H9 (cell line): ENCODE measurements at regions not wholly inside any gene's neighbourhood (a gene's known extent, or its start where the extent isn't known, plus 50 kb on each side); places are given as distances from the start of the nearest gene placed in this dataset.

Source experiments
- DNase-seq: peaks from one replicate; pipeline ENCODE4 v3.0.0-alpha.2; 2017
- H2AFZ ChIP-seq: one replicate; pipeline ENCODE4 v1.6.1; 2013; ENCODE audit warnings: mild to moderate bottlenecking, low read length, control low read depth, moderate library complexity
- H2AK5ac ChIP-seq: 2 replicates; pipeline ENCODE4 v1.6.1; 2013; ENCODE audit warnings: low read length, control low read depth, mixed read lengths; ENCODE audit not compliant: insufficient read length
- H2BK120ac ChIP-seq: one replicate; pipeline ENCODE4 v1.6.1; 2013; ENCODE audit warnings: low read depth, mild to moderate bottlenecking, low read length, control low read depth, inconsistent platforms; ENCODE audit not compliant: poor library complexity, severe bottlenecking
- H2BK12ac ChIP-seq: 2 replicates; pipeline ENCODE4 v1.6.1; 2013; ENCODE audit warnings: low read length, control low read depth, mixed read lengths, low read depth; ENCODE audit not compliant: insufficient read length
- H2BK15ac ChIP-seq: 2 replicates; pipeline ENCODE4 v1.6.1; 2013; ENCODE audit warnings: low read depth, low read length, control low read depth
- H2BK20ac ChIP-seq: one replicate; pipeline ENCODE4 v1.6.1; 2013; ENCODE audit warnings: low read depth, mild to moderate bottlenecking, low read length, control low read depth, inconsistent platforms; ENCODE audit not compliant: poor library complexity, severe bottlenecking
- H2BK5ac ChIP-seq: 2 replicates; pipeline ENCODE4 v1.6.1; 2013; ENCODE audit warnings: low read length, control low read depth, mixed read lengths; ENCODE audit not compliant: insufficient read length
- H3K14ac ChIP-seq: 2 replicates; pipeline ENCODE4 v1.6.1; 2013; ENCODE audit warnings: low read length, control low read depth; ENCODE audit not compliant: insufficient read depth
- H3K18ac ChIP-seq: 2 replicates; pipeline ENCODE4 v1.6.1; 2013; ENCODE audit warnings: low read depth, mild to moderate bottlenecking, mixed read lengths, low read length, control low read depth; ENCODE audit not compliant: insufficient read length
- H3K23ac ChIP-seq: 2 replicates; pipeline ENCODE4 v1.6.1; 2013; ENCODE audit warnings: low read length, control low read depth, mixed read lengths, low read depth; ENCODE audit not compliant: insufficient read length
- H3K23me2 ChIP-seq: 2 replicates; pipeline ENCODE4 v1.6.1; 2013; ENCODE audit warnings: low read depth, mild to moderate bottlenecking, mixed read lengths, low read length, control low read depth; ENCODE audit not compliant: insufficient read length, poor library complexity, severe bottlenecking
- H3K27ac ChIP-seq: 2 replicates; pipeline ENCODE4 v1.5.1; 2013; ENCODE audit warnings: low read length, control low read depth, mixed read lengths, low read depth; ENCODE audit not compliant: insufficient read length
- H3K27me3 ChIP-seq: 2 replicates; pipeline ENCODE4 v1.6.1; 2013; ENCODE audit warnings: low read length, control low read depth, inconsistent platforms; ENCODE audit not compliant: insufficient read depth
- H3K4ac ChIP-seq: 2 replicates; pipeline ENCODE4 v1.6.1; 2013; ENCODE audit warnings: low read depth, mild to moderate bottlenecking, control low read depth, inconsistent platforms, low read length, moderate library complexity
- H3K4me1 ChIP-seq: 2 replicates; pipeline ENCODE4 v1.6.1; 2013; ENCODE audit warnings: low read length, control low read depth, inconsistent platforms; ENCODE audit not compliant: insufficient read depth
- H3K4me2 ChIP-seq: 2 replicates; pipeline ENCODE4 v1.6.1; 2013; ENCODE audit warnings: low read length, control low read depth, mixed read lengths; ENCODE audit not compliant: insufficient read length, insufficient read depth
- H3K56ac ChIP-seq: 2 replicates; pipeline ENCODE4 v1.6.1; 2013; ENCODE audit warnings: low read depth, mild to moderate bottlenecking, mixed read lengths, low read length, control low read depth; ENCODE audit not compliant: insufficient read length
- H3K79me1 ChIP-seq: 2 replicates; pipeline ENCODE4 v1.6.1; 2013; ENCODE audit warnings: low read depth, mild to moderate bottlenecking, moderate library complexity, low read length, control low read depth, inconsistent platforms; ENCODE audit not compliant: insufficient read depth, poor library complexity, severe bottlenecking
- H3K79me2 ChIP-seq: 2 replicates; pipeline ENCODE4 v1.6.1; 2013; ENCODE audit warnings: low read length, control low read depth, inconsistent platforms; ENCODE audit not compliant: insufficient read depth
- H3K9ac ChIP-seq: 2 replicates; pipeline ENCODE4 v1.6.1; 2013; ENCODE audit warnings: low read length, control low read depth, mixed read lengths; ENCODE audit not compliant: insufficient read length; ENCODE audit errors: extremely low read depth
- H3K9me3 ChIP-seq: one replicate; pipeline ENCODE4 v1.6.1; 2013; ENCODE audit warnings: low read depth, low read length, inconsistent platforms; ENCODE audit not compliant: control insufficient read depth
- H3T11ph ChIP-seq: one replicate; pipeline ENCODE4 v1.6.1; 2013; ENCODE audit warnings: mild to moderate bottlenecking, low read length, control low read depth, inconsistent platforms
- H4K20me1 ChIP-seq: one replicate; pipeline ENCODE4 v1.6.1; 2013; ENCODE audit not compliant: control insufficient read depth, insufficient read length, insufficient read depth
- H4K5ac ChIP-seq: 2 replicates; pipeline ENCODE4 v1.6.1; 2013; ENCODE audit warnings: low read depth, mild to moderate bottlenecking, mixed read lengths, low read length, control low read depth; ENCODE audit not compliant: insufficient read length
- H4K8ac ChIP-seq: replicated peaks from 2 replicates; pipeline ENCODE4 v1.6.1; 2013; ENCODE audit warnings: low read length, control low read depth, mixed read lengths, low read depth; ENCODE audit not compliant: insufficient read length
- H4K91ac ChIP-seq: 2 replicates; pipeline ENCODE4 v1.6.1; 2013; ENCODE audit warnings: low read depth, mild to moderate bottlenecking, moderate library complexity, mixed read lengths, low read length, control low read depth; ENCODE audit not compliant: insufficient read length
- H3K27ac Mint-ChIP-seq, 3 experiments: 2 replicates in 2 of 3; 3 replicates in 1 of 3; pipeline ENCODE4 v1.8.0; 2020 to 2021; ENCODE audit warnings: mixed read lengths in 3 of 3, mild to moderate bottlenecking in 1 of 3, moderate library complexity in 1 of 3
- H3K27me3 Mint-ChIP-seq: 2 replicates; pipeline ENCODE4 v1.8.0; 2021; ENCODE audit warnings: low read depth, mild to moderate bottlenecking, moderate library complexity, mixed read lengths
- H3K36me3 Mint-ChIP-seq, 3 experiments: 2 replicates in 2 of 3; 3 replicates in 1 of 3; pipeline ENCODE4 v1.8.0; 2020 to 2021; ENCODE audit warnings: low read depth in 3 of 3, mixed read lengths in 3 of 3; ENCODE audit not compliant: insufficient read depth in 1 of 3
- H3K4me1 Mint-ChIP-seq, 2 experiments: 2 replicates each; pipeline ENCODE4 v1.8.0; 2020; ENCODE audit warnings: mixed read lengths in 2 of 2
- H3K4me3 Mint-ChIP-seq, 2 experiments: 2 replicates in 1 of 2; 3 replicates in 1 of 2; pipeline ENCODE4 v1.8.0; 2020 to 2021; ENCODE audit warnings: mild to moderate bottlenecking in 2 of 2, mixed read lengths in 2 of 2, moderate library complexity in 1 of 2
- H3K9me3 Mint-ChIP-seq, 2 experiments: 2 replicates in 1 of 2; 3 replicates in 1 of 2; pipeline ENCODE4 v1.8.0; 2020; ENCODE audit warnings: mild to moderate bottlenecking in 2 of 2, mixed read lengths in 2 of 2, moderate library complexity in 1 of 2
- CTCF ChIP-seq: fragments of 200-600 bp; sonication (generic); conservative IDR thresholded peaks from 3 replicates; pipeline ENCODE4 v1.8.0; 2021; ENCODE audit warnings: antibody characterized with exemption, mild to moderate bottlenecking
- WGBS: extraction: QIAGEN DNeasy Blood & Tissue Kit; methylation state at CpG from one replicate; pipeline ENCODE4 v1.1.7; 2013; ENCODE audit warnings: missing lambda C conversion rate, low lambda C conversion rate, mixed read lengths; ENCODE audit not compliant: insufficient read length; ENCODE audit errors: extremely low coverage; 5-methylcytosine and 5-hydroxymethylcytosine counted together

- Histone ChIP-seq H3K4me1 (no peaks in the 10 kb centered on the region), H3T11ph (no peak overlapping the region), H2BK15ac (no peak overlapping the region), H2BK5ac (no peak overlapping the region), H4K5ac (no peak overlapping the region), H4K91ac (no peak overlapping the region), H3K9ac (no peak overlapping the region), H4K8ac (no peak overlapping the region), H2AK5ac (no peak overlapping the region), H3K18ac (no peak overlapping the region), H3K23me2 (no peaks in the 10 kb centered on the region), H3K79me2 (no peaks in the 10 kb centered on the region), H2BK20ac (no peak overlapping the region), H3K4me2 (no peak overlapping the region), H3K23ac (no peak overlapping the region), H3K27ac (no peak overlapping the region), H3K56ac (no peak overlapping the region), H3K9me3 (no peaks in the 10 kb centered on the region), H3K27me3 (no peaks in the 10 kb centered on the region), H3K4ac (no peak overlapping the region), H4K20me1 (no peaks in the 10 kb centered on the region), H2BK120ac (no peak overlapping the region), H3K14ac (no peak overlapping the region), H2BK12ac (no peak overlapping the region), H3K79me1 (no peaks in the 10 kb centered on the region), H2AFZ (no peak overlapping the region)
- Mint-ChIP-seq H3K9me3 (peaks cover 0 to 6% of the 10 kb centered on the region in 2 experiments; a peak in 1 of 5 replicates), H3K36me3 (no peaks in the 10 kb centered on the region), H3K4me1 (no peaks in the 10 kb centered on the region), H3K27ac (no peak overlapping the region), H3K4me3 (no peak overlapping the region), H3K27me3 (no peaks in the 10 kb centered on the region)
- no peak for TF ChIP-seq CTCF
- WGBS = 100% methylated on average over 1 of the region's 6 CpGs
- DNase-seq = no peak
These were observed 229.2 kb downstream of the MFSD1 start for GRCh38 chr3:159030886-159031679.
